Suprapubic skin (tissue), 4 donors: ENCODE measurements at regions not wholly inside any gene's neighbourhood (a gene's known extent, or its start where the extent isn't known, plus 50 kb on each side); places are given as distances from the start of the nearest gene placed in this dataset.

Experiments
- DNase-seq, 2 donors: peaks; one replicate each; pipeline ENCODE4 v3.0.0-alpha.2; 2019; ENCODE audit warnings: low spot score in 2 of 2
- H3K27ac ChIP-seq: fragments of 200-600 bp; sonication (generic); one replicate; pipeline ENCODE4 v1.5.1; 2019
- H3K27me3 ChIP-seq: fragments of 200-600 bp; sonication (generic); one replicate; pipeline ENCODE4 v1.5.1; 2019
- H3K36me3 ChIP-seq: fragments of 200-600 bp; sonication (generic); one replicate; pipeline ENCODE4 v1.5.1; 2019
- H3K4me1 ChIP-seq: fragments of 200-600 bp; sonication (generic); one replicate; pipeline ENCODE4 v1.5.1; 2019
- H3K4me3 ChIP-seq: fragments of 200-600 bp; sonication (generic); one replicate; pipeline ENCODE4 v1.5.1; 2019; ENCODE audit warnings: mild to moderate bottlenecking
- H3K9me3 ChIP-seq: fragments of 200-600 bp; sonication (generic); one replicate; pipeline ENCODE4 v1.5.1; 2019
- CTCF ChIP-seq, 2 donors: fragments of 200-600 bp in 1 of 2; fragments of 450-650 bp in 1 of 2; sonication (generic) in 1 of 2; IDR thresholded peaks; one replicate each; pipeline ENCODE4 v1.5.1; 2016 to 2019; ENCODE audit warnings: antibody characterized with exemption in 2 of 2, mild to moderate bottlenecking in 1 of 2, moderate library complexity in 1 of 2
- EP300 ChIP-seq: sonication (generic); formaldehyde crosslinking; IDR thresholded peaks from one replicate; pipeline ENCODE4 v1.6.1; 2017; ENCODE audit warnings: antibody characterized with exemption
- POLR2A ChIP-seq, 2 donors: fragments of 450-650 bp; IDR thresholded peaks; one replicate each; pipeline ENCODE4 v1.6.1; 2017; ENCODE audit warnings: antibody characterized with exemption in 2 of 2, mild to moderate bottlenecking in 2 of 2, moderate library complexity in 2 of 2
- POLR2AphosphoS5 ChIP-seq, 3 donors: sonication (generic); formaldehyde crosslinking; IDR thresholded peaks; one replicate each; pipeline ENCODE4 v1.6.1; 2017; ENCODE audit warnings: antibody characterized with exemption in 3 of 3
- WGBS: methylation state at CpG from one replicate; pipeline ENCODE4 v1.1.5; 2018; 5-methylcytosine and 5-hydroxymethylcytosine counted together

- TF ChIP-seq EP300 (no peak), CTCF (IDR thresholded peaks at IDR 0.05) (no peak), POLR2AphosphoS5 (IDR thresholded peaks at IDR 0.05) (no peak), POLR2A (IDR thresholded peaks at IDR 0.05) (no peak)
- WGBS: 40% methylated on average over 4 of the region's 4 CpGs
- Histone ChIP-seq H3K36me3 (no peaks in the 10 kb centered on the region), H3K4me3 (no peak overlapping the region), H3K27ac (no peak overlapping the region), H3K27me3 (no peaks in the 10 kb centered on the region), H3K9me3 (peaks cover 5% of the 10 kb centered on the region), H3K4me1 (peaks cover 4% of the 10 kb centered on the region)
- DNase-seq: no peak
Measured at GRCh38 chr3:55167586-55168317, 239.9 kb upstream of the LRTM1 start.

GRCh38 chr3:55166576-55167555 is 239.0 kb upstream of the LRTM1 start:
- peaks cover 4% of the 10 kb centered on the region for H3K4me1 ChIP-seq
- no peak overlapping the region for H3K4me3 ChIP-seq
- no peaks in the 10 kb centered on the region for H3K36me3 ChIP-seq
- no peaks in the 10 kb centered on the region for H3K9me3 ChIP-seq
- H3K27me3 ChIP-seq: no peaks in the 10 kb centered on the region
- 71% methylated on average over 5 of the region's 5 CpGs for WGBS
- H3K27ac ChIP-seq: no peak overlapping the region
- no peak for TF ChIP-seq POLR2A (IDR thresholded peaks at IDR 0.05)
- TF ChIP-seq EP300: no peak
- no peak for TF ChIP-seq POLR2AphosphoS5 (IDR thresholded peaks at IDR 0.05)
- TF ChIP-seq CTCF (IDR thresholded peaks at IDR 0.05): no peak
- DNase-seq: no peak

- WGBS: 77% methylated on average over 6 of the region's 6 CpGs
- H3K4me3 ChIP-seq: no peak overlapping the region
- no peak for TF ChIP-seq CTCF (IDR thresholded peaks at IDR 0.05)
- no peak for TF ChIP-seq POLR2A (IDR thresholded peaks at IDR 0.05)
- no peak for TF ChIP-seq POLR2AphosphoS5 (IDR thresholded peaks at IDR 0.05)
- no peak for TF ChIP-seq EP300
- no peak overlapping the region for H3K27ac ChIP-seq
- H3K27me3 ChIP-seq: no peaks in the 10 kb centered on the region
- DNase-seq: no peak
- H3K4me1 ChIP-seq: peaks cover 4% of the 10 kb centered on the region
- no peaks in the 10 kb centered on the region for H3K9me3 ChIP-seq
- no peaks in the 10 kb centered on the region for H3K36me3 ChIP-seq
Measured at GRCh38 chr3:55165704-55166405, 238.0 kb upstream of the LRTM1 start.

- Histone ChIP-seq H3K4me1 (peaks cover 4% of the 10 kb centered on the region), H3K27me3 (no peaks in the 10 kb centered on the region), H3K9me3 (no peaks in the 10 kb centered on the region), H3K27ac (no peak overlapping the region), H3K4me3 (no peak overlapping the region), H3K36me3 (no peaks in the 10 kb centered on the region)
- TF ChIP-seq POLR2AphosphoS5 (IDR thresholded peaks at IDR 0.05) (no peak), CTCF (IDR thresholded peaks at IDR 0.05) (no peak), POLR2A (IDR thresholded peaks at IDR 0.05) (no peak), EP300 (no peak)
- 86% methylated on average over 3 of the region's 3 CpGs for WGBS
- no peak for DNase-seq
Measured at GRCh38 chr3:55165278-55165677, 237.4 kb upstream of the LRTM1 start.
